SU-DHL-6 (cell line): ENCODE measurements at regions not wholly inside any gene's neighbourhood (a gene's known extent, or its start where the extent isn't known, plus 50 kb on each side); places are given as distances from the start of the nearest gene placed in this dataset.

ENCODE experiments used
- H2AFZ ChIP-seq: fragments of 200-600 bp; sonication (generic); 2 replicates; pipeline ENCODE4 v1.6.1; 2014; ENCODE audit warnings: low read depth, mild to moderate bottlenecking, moderate library complexity, mixed read lengths, antibody characterized with exemption, low read length; ENCODE audit not compliant: severe bottlenecking
- H3F3A ChIP-seq: fragments of 200-600 bp; shearing (Covaris generic); 2 replicates; pipeline ENCODE4 v1.6.0; 2016; ENCODE audit warnings: antibody characterized with exemption, mild to moderate bottlenecking; ENCODE audit not compliant: insufficient read depth
- H3K27ac ChIP-seq: fragments of 200-600 bp; sonication (generic); 2 replicates; pipeline ENCODE4 v1.5.1; 2016; ENCODE audit warnings: low read depth, mild to moderate bottlenecking, low read length, moderate library complexity, mixed read lengths
- H3K27me3 ChIP-seq: fragments of 200-600 bp; sonication (generic), shearing (Covaris generic); 2 replicates; pipeline ENCODE4 v1.6.0; 2014; ENCODE audit warnings: mild to moderate bottlenecking, low read length
- H3K36me3 ChIP-seq: fragments of 200-600 bp; sonication (generic); 2 replicates; pipeline ENCODE4 v1.6.1; 2014; ENCODE audit warnings: mild to moderate bottlenecking, low read length, mixed read lengths
- H3K4me2 ChIP-seq: fragments of 300-600, 200-600 bp; shearing (Covaris generic), sonication (generic); 2 replicates; pipeline ENCODE4 v1.6.0; 2014; ENCODE audit warnings: low read length, low read depth, mild to moderate bottlenecking; ENCODE audit not compliant: poor library complexity, severe bottlenecking
- H3K4me3 ChIP-seq: fragments of 200-600 bp; sonication (generic); 2 replicates; pipeline ENCODE4 v1.5.1; 2014; ENCODE audit warnings: antibody characterized with exemption, low read length, mild to moderate bottlenecking, mixed read lengths; ENCODE audit not compliant: insufficient read depth, poor library complexity, severe bottlenecking
- H3K79me2 ChIP-seq: fragments of 200-600 bp; sonication (generic); 2 replicates; pipeline ENCODE4 v1.6.1; 2014; ENCODE audit warnings: mild to moderate bottlenecking, low read length, moderate library complexity; ENCODE audit not compliant: insufficient read depth
- H3K9ac ChIP-seq: fragments of 200-600 bp; sonication (generic); 2 replicates; pipeline ENCODE4 v1.7.0; 2014; ENCODE audit warnings: mild to moderate bottlenecking, low read length
- H3K9me2 ChIP-seq: fragments of 200-600 bp; sonication (generic); replicated peaks from 2 replicates; pipeline ENCODE4 v1.6.1; 2014; ENCODE audit warnings: low read length; ENCODE audit not compliant: insufficient read depth
- H3K9me3 ChIP-seq: fragments of 200-600 bp; sonication (generic); 2 replicates; pipeline ENCODE4 v1.6.1; 2014; ENCODE audit warnings: low read length, mixed read lengths; ENCODE audit not compliant: insufficient read depth
- H4K20me1 ChIP-seq: fragments of 200-600 bp; sonication (generic); 2 replicates; pipeline ENCODE4 v1.6.1; 2014; ENCODE audit warnings: low read depth, mild to moderate bottlenecking, antibody characterized with exemption, low read length, moderate library complexity, mixed read lengths
- EZH2phosphoT487 ChIP-seq: fragments of 200-600 bp; sonication (generic), shearing (Covaris generic); conservative IDR thresholded peaks from 2 replicates; pipeline ENCODE4 v1.6.1; 2018; ENCODE audit warnings: mild to moderate bottlenecking, antibody characterized with exemption, low read length, moderate library complexity, mixed read lengths
- TF ChIP-seq, protein P1 (sequence below): fragments of 200-600 bp; sonication (generic); IDR thresholded peaks from one replicate; pipeline ENCODE4 v1.5.1; 2017; ENCODE audit warnings: antibody characterized with exemption, mild to moderate bottlenecking, low read length, moderate library complexity; ENCODE audit not compliant: insufficient read depth, poor library complexity, severe bottlenecking

DNA sequence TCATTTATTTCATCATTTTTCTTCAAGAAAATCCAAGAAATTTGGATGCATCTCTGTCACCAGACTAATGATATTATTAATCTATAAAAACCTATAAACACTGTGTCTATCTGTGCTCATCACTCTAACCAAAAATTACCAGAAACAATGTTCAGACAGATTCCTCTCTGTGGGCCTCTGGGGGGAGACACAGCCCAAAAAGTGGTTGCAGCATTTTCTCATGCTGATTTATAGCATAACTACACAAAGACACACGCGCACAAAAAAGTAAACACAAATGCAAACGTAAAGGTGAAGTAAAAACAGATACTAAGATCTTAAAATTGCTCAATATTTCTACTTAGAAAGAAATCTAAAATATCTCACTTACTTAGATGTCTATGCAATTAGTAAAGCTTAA lies 976.0 kb downstream of the GBE1 start:
- Histone ChIP-seq H3K27ac (no peak overlapping the region), H3K27me3 (no peaks in the 10 kb centered on the region), H3F3A (no peaks in the 10 kb centered on the region), H4K20me1 (no peaks in the 10 kb centered on the region), H3K36me3 (no peaks in the 10 kb centered on the region), H3K79me2 (no peaks in the 10 kb centered on the region), H3K9ac (no peak overlapping the region), H3K4me3 (no peak overlapping the region), H3K9me2 (no peaks in the 10 kb centered on the region), H3K4me2 (no peak overlapping the region), H2AFZ (no peak overlapping the region), H3K9me3 (no peaks in the 10 kb centered on the region)
- TF ChIP-seq, protein P1, sequence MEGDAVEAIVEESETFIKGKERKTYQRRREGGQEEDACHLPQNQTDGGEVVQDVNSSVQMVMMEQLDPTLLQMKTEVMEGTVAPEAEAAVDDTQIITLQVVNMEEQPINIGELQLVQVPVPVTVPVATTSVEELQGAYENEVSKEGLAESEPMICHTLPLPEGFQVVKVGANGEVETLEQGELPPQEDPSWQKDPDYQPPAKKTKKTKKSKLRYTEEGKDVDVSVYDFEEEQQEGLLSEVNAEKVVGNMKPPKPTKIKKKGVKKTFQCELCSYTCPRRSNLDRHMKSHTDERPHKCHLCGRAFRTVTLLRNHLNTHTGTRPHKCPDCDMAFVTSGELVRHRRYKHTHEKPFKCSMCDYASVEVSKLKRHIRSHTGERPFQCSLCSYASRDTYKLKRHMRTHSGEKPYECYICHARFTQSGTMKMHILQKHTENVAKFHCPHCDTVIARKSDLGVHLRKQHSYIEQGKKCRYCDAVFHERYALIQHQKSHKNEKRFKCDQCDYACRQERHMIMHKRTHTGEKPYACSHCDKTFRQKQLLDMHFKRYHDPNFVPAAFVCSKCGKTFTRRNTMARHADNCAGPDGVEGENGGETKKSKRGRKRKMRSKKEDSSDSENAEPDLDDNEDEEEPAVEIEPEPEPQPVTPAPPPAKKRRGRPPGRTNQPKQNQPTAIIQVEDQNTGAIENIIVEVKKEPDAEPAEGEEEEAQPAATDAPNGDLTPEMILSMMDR: no peak
- TF ChIP-seq EZH2phosphoT487: no peak

DNA sequence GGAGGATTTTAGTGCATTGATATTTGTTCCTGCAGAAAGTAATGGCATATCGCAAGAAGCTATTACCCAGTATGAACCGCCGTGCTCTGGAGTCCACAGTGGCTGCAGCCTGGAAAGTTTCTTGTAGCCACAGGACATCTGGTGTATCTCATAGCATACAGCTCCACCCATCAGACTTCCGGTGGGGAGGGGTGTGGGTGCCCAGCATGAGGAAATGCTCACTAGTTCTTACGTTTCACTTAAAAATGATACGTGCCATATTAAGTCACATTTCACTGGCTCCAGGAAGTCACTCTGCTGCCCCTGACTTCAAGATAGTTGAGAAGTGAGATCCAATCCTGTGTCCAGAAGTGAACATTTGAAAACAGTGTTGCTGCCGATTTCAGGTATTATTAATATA lies 990.4 kb downstream of the GBE1 start:
- no peaks in the 10 kb centered on the region for H4K20me1 ChIP-seq
- H2AFZ ChIP-seq: no peak overlapping the region
- no peak for TF ChIP-seq EZH2phosphoT487
- TF ChIP-seq, protein P1: no peak
- no peak overlapping the region for H3K4me3 ChIP-seq
- no peaks in the 10 kb centered on the region for H3K36me3 ChIP-seq
- H3K79me2 ChIP-seq: no peaks in the 10 kb centered on the region
- H3K9me3 ChIP-seq: no peaks in the 10 kb centered on the region
- no peak overlapping the region for H3K4me2 ChIP-seq
- no peak overlapping the region for H3K27ac ChIP-seq
- no peaks in the 10 kb centered on the region for H3F3A ChIP-seq
- H3K27me3 ChIP-seq: no peaks in the 10 kb centered on the region
- H3K9ac ChIP-seq: no peak overlapping the region
- no peaks in the 10 kb centered on the region for H3K9me2 ChIP-seq

DNA sequence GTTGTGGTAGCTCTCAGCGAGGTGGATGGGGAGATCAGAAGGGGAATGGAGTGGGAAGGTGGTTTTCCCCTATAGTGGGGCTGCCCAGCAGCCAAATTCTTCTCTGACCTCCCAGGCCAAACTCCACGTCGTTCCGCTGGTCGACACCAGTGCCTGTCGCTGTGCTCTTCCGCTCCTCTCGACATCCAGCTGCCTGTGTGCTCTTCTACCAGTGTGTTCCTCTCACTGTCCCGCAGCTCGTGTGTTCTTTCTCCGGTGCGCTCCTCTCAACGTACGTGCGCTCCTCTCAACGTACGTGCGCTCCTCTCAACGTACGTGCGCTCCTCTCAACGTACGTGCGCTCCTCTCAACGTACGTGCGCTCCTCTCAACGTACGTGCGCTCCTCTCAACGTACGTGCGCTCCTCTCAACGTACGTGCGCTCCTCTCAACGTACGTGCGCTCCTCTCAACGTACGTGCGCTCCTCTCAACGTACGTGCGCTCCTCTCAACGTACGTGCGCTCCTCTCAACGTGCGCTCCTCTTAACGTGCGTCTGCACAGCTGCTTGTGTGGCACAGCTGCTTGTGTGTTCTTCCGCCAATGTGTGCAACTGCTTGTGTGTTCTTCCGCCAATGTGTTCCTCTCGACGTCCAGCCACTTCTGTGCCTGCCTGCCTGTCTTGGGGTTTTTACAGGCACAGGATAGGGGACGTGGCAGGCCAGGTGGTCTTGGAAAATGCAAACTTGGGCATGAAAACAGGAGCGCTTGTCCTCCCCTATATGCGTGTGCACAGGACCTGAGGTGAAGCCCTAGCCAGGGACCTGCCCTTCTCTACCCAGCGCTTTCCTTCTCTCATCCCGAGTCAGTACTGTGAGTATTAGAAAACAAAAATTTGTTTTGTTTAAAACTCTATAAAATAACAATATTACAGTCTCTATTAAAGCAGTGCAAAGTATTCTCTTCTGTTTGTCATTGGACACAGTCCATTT lies 991.1 kb downstream of the GBE1 start:
- H3K9me3 ChIP-seq: no peaks in the 10 kb centered on the region
- no peaks in the 10 kb centered on the region for H4K20me1 ChIP-seq
- no peaks in the 10 kb centered on the region for H3K36me3 ChIP-seq
- H3K27ac ChIP-seq: no peak overlapping the region
- no peaks in the 10 kb centered on the region for H3F3A ChIP-seq
- no peaks in the 10 kb centered on the region for H3K79me2 ChIP-seq
- H3K4me2 ChIP-seq: no peak overlapping the region
- no peaks in the 10 kb centered on the region for H3K9me2 ChIP-seq
- H2AFZ ChIP-seq: no peak overlapping the region
- TF ChIP-seq EZH2phosphoT487: no peak
- TF ChIP-seq, protein P1: no peak
- H3K9ac ChIP-seq: no peak overlapping the region
- H3K4me3 ChIP-seq: no peak overlapping the region
- no peaks in the 10 kb centered on the region for H3K27me3 ChIP-seq
